ENCODE measurements at regions not wholly inside any gene's neighbourhood (a gene's known extent, or its start where the extent isn't known, plus 50 kb on each side); places are given as distances from the start of the nearest gene placed in this dataset.

DNA sequence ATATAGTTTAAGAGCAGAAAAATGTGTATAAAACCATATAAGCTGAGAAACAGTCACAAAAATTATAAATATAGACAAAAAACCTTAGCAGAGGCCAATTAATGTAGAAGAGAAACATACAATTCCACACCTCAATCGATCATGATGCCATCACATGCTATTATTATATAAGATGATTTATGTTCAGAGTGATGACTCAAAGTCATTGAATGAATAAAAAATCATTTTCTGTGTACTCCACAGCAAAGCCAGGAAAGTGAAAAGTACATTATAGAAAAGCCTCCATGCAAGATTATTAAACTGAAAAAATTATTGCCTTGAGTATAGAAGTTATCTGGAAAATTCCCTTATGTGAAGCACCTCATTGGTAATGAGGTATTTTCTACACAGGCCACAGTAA is 229.2 kb upstream of the PPFIA2 start:
- Histone ChIP-seq H3K9me3 (ENCODE audit: control insufficient read depth in 2 of 3, insufficient read depth in 1 of 3, low read length in 3 of 3) (no peaks in the 10 kb centered on the region), H3K27ac (ENCODE audit: low read depth in 2 of 2, low read length in 2 of 2) (no peak overlapping the region), H3K9ac (ENCODE audit: low read length in 3 of 3) (no peak overlapping the region), H3K4me1 (ENCODE audit: control insufficient read depth in 2 of 3, insufficient read depth in 2 of 3, low read depth in 1 of 3, low read length in 3 of 3) (no peaks in the 10 kb centered on the region), H3K4me3 (ENCODE audit: low read length in 3 of 3) (no peak overlapping the region), H3K27me3 (ENCODE audit: control insufficient read depth, insufficient read depth, low read length) (no peaks in the 10 kb centered on the region), H3K36me3 (ENCODE audit: control insufficient read depth in 2 of 3, insufficient read depth in 3 of 3, low read length in 3 of 3) (no peaks in the 10 kb centered on the region)
- TF ChIP-seq CTCF (IDR thresholded peaks at IDR 0.05; ENCODE audit: borderline replicate concordance, extremely low read depth, insufficient read depth) = no peak
- FAIRE-seq (no peak), DNase-seq (no peak)
- intact Hi-C loops (cut with DNase I) = no loop called here

- H3K36me3 ChIP-seq (ENCODE audit: control insufficient read depth in 2 of 3, insufficient read depth in 3 of 3, low read length in 3 of 3) = no peaks in the 10 kb centered on the region
- no peak overlapping the region for H3K9ac ChIP-seq (ENCODE audit: low read length in 3 of 3)
- H3K27ac ChIP-seq (ENCODE audit: low read depth in 2 of 2, low read length in 2 of 2) = no peak overlapping the region
- no peak for TF ChIP-seq CTCF (IDR thresholded peaks at IDR 0.05; ENCODE audit: borderline replicate concordance, extremely low read depth, insufficient read depth)
- FAIRE-seq (no peak), DNase-seq (no peak)
- no peaks in the 10 kb centered on the region for H3K4me1 ChIP-seq (ENCODE audit: control insufficient read depth in 2 of 3, insufficient read depth in 2 of 3, low read depth in 1 of 3, low read length in 3 of 3)
- no peaks in the 10 kb centered on the region for H3K9me3 ChIP-seq (ENCODE audit: control insufficient read depth in 2 of 3, insufficient read depth in 1 of 3, low read length in 3 of 3)
- H3K27me3 ChIP-seq (ENCODE audit: control insufficient read depth, insufficient read depth, low read length) = no peaks in the 10 kb centered on the region
- intact Hi-C loops (cut with DNase I) = no loop called here
- H3K4me3 ChIP-seq (ENCODE audit: low read length in 3 of 3) = no peak overlapping the region
Measured at GRCh38 chr12:81987371-81987770, 228.2 kb upstream of the PPFIA2 start.

GRCh38 chr12:81976661-81977060 is 217.5 kb upstream of the PPFIA2 start:
- H3K4me1 ChIP-seq (ENCODE audit: control insufficient read depth in 2 of 3, insufficient read depth in 2 of 3, low read depth in 1 of 3, low read length in 3 of 3) = no peaks in the 10 kb centered on the region
- FAIRE-seq = no peak
- no peaks in the 10 kb centered on the region for H3K9me3 ChIP-seq (ENCODE audit: control insufficient read depth in 2 of 3, insufficient read depth in 1 of 3, low read length in 3 of 3)
- H3K4me3 ChIP-seq (ENCODE audit: low read length in 3 of 3) = no peak overlapping the region
- H3K9ac ChIP-seq (ENCODE audit: low read length in 3 of 3) = no peak overlapping the region
- DNase-seq = no peak
- TF ChIP-seq CTCF (IDR thresholded peaks at IDR 0.05; ENCODE audit: borderline replicate concordance, extremely low read depth, insufficient read depth) = no peak
- H3K36me3 ChIP-seq (ENCODE audit: control insufficient read depth in 2 of 3, insufficient read depth in 3 of 3, low read length in 3 of 3) = no peaks in the 10 kb centered on the region
- intact Hi-C loops (cut with DNase I) = no loop called here
- no peaks in the 10 kb centered on the region for H3K27me3 ChIP-seq (ENCODE audit: control insufficient read depth, insufficient read depth, low read length)
- no peak overlapping the region for H3K27ac ChIP-seq (ENCODE audit: low read depth in 2 of 2, low read length in 2 of 2)

GRCh38 chr12:81974762-81975161 is 215.6 kb upstream of the PPFIA2 start:
- intact Hi-C loops (cut with DNase I) = no loop called here
- no peaks in the 10 kb centered on the region for H3K9me3 ChIP-seq (ENCODE audit: control insufficient read depth in 2 of 3, insufficient read depth in 1 of 3, low read length in 3 of 3)
- TF ChIP-seq CTCF (IDR thresholded peaks at IDR 0.05; ENCODE audit: borderline replicate concordance, extremely low read depth, insufficient read depth) = no peak
- H3K9ac ChIP-seq (ENCODE audit: low read length in 3 of 3) = no peak overlapping the region
- no peak overlapping the region for H3K4me3 ChIP-seq (ENCODE audit: low read length in 3 of 3)
- FAIRE-seq = no peak
- no peaks in the 10 kb centered on the region for H3K36me3 ChIP-seq (ENCODE audit: control insufficient read depth in 2 of 3, insufficient read depth in 3 of 3, low read length in 3 of 3)
- no peak for DNase-seq
- H3K27ac ChIP-seq (ENCODE audit: low read depth in 2 of 2, low read length in 2 of 2) = no peak overlapping the region
- no peaks in the 10 kb centered on the region for H3K4me1 ChIP-seq (ENCODE audit: control insufficient read depth in 2 of 3, insufficient read depth in 2 of 3, low read depth in 1 of 3, low read length in 3 of 3)
- H3K27me3 ChIP-seq (ENCODE audit: control insufficient read depth, insufficient read depth, low read length) = no peaks in the 10 kb centered on the region
